ENCODE measurements at regions not wholly inside any gene's neighbourhood (a gene's known extent, or its start where the extent isn't known, plus 50 kb on each side); places are given as distances from the start of the nearest gene placed in this dataset.

DNA sequence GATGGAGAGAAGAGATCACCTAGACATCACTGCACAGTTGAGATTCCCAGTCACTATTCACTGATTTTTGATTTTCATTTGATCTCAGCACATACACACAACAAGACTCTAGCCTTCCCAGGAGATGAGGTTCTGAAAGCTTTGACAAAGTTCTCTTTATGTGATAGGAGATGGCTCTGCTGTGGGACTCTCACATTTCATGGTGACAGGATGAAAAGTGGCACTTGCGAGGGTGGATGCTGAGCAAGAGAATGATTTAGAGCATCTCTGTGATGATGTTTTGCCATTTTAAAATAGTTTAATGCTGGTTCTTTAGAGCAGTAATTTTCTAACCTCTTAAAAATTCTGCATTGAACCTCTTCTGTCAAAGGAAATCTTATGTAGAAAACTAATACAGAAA is 113.3 kb upstream of the CA10 start:
- POLR2A ChIA-PET = no interaction called here
- Histone ChIP-seq H3K27ac (ENCODE audit: low read length) (no peak overlapping the region), H3K4me3 (ENCODE audit: low read depth in 2 of 2, low read length in 2 of 2) (no peak overlapping the region), H3K36me3 (ENCODE audit: control insufficient read depth, insufficient read depth, low read length) (no peaks in the 10 kb centered on the region), H3K4me1 (ENCODE audit: control insufficient read depth, insufficient read depth, low read length) (no peaks in the 10 kb centered on the region), H3K27me3 (ENCODE audit: control insufficient read depth, insufficient read depth, low read length) (no peaks in the 10 kb centered on the region), H3K9me3 (ENCODE audit: control insufficient read depth, insufficient read depth, low read depth, low read length) (no peaks in the 10 kb centered on the region)
- BruUV-seq (replicated peaks) = no TSS peak
- TF ChIP-seq, protein P1, sequence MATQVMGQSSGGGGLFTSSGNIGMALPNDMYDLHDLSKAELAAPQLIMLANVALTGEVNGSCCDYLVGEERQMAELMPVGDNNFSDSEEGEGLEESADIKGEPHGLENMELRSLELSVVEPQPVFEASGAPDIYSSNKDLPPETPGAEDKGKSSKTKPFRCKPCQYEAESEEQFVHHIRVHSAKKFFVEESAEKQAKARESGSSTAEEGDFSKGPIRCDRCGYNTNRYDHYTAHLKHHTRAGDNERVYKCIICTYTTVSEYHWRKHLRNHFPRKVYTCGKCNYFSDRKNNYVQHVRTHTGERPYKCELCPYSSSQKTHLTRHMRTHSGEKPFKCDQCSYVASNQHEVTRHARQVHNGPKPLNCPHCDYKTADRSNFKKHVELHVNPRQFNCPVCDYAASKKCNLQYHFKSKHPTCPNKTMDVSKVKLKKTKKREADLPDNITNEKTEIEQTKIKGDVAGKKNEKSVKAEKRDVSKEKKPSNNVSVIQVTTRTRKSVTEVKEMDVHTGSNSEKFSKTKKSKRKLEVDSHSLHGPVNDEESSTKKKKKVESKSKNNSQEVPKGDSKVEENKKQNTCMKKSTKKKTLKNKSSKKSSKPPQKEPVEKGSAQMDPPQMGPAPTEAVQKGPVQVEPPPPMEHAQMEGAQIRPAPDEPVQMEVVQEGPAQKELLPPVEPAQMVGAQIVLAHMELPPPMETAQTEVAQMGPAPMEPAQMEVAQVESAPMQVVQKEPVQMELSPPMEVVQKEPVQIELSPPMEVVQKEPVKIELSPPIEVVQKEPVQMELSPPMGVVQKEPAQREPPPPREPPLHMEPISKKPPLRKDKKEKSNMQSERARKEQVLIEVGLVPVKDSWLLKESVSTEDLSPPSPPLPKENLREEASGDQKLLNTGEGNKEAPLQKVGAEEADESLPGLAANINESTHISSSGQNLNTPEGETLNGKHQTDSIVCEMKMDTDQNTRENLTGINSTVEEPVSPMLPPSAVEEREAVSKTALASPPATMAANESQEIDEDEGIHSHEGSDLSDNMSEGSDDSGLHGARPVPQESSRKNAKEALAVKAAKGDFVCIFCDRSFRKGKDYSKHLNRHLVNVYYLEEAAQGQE (IDR thresholded peaks at IDR 0.05; ENCODE audit: insufficient read depth in 1 of 2, low read depth in 2 of 2, low read length in 1 of 2) = no peak
- no peak for TF ChIP-seq SIN3A (IDR thresholded peaks at IDR 0.05; ENCODE audit: borderline replicate concordance, insufficient read depth, low read depth, low read length)
- no peak for TF ChIP-seq TCF7L2 (IDR thresholded peaks at IDR 0.05; ENCODE audit: low read depth, low read length)
- TF ChIP-seq POLR2AphosphoS5 (IDR thresholded peaks at IDR 0.05; ENCODE audit: low read depth, low read length) = no peak
- TF ChIP-seq, protein P2, sequence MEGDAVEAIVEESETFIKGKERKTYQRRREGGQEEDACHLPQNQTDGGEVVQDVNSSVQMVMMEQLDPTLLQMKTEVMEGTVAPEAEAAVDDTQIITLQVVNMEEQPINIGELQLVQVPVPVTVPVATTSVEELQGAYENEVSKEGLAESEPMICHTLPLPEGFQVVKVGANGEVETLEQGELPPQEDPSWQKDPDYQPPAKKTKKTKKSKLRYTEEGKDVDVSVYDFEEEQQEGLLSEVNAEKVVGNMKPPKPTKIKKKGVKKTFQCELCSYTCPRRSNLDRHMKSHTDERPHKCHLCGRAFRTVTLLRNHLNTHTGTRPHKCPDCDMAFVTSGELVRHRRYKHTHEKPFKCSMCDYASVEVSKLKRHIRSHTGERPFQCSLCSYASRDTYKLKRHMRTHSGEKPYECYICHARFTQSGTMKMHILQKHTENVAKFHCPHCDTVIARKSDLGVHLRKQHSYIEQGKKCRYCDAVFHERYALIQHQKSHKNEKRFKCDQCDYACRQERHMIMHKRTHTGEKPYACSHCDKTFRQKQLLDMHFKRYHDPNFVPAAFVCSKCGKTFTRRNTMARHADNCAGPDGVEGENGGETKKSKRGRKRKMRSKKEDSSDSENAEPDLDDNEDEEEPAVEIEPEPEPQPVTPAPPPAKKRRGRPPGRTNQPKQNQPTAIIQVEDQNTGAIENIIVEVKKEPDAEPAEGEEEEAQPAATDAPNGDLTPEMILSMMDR (IDR thresholded peaks at IDR 0.05) = no peak
- intact Hi-C loops (cut with micrococcal nuclease; ENCODE audit: unreplicated experiment) = no loop called here
- ATAC-seq (no peak), DNase-seq (ENCODE audit: low read depth, low spot score) (no peak)
- CTCF ChIA-PET = no interaction called here
- in situ Hi-C loops (cut with HindIII; ENCODE audit: low pct_unique_long_range_greater_than_20kb, low sequenced_read_pairs) = no loop called here

DNA sequence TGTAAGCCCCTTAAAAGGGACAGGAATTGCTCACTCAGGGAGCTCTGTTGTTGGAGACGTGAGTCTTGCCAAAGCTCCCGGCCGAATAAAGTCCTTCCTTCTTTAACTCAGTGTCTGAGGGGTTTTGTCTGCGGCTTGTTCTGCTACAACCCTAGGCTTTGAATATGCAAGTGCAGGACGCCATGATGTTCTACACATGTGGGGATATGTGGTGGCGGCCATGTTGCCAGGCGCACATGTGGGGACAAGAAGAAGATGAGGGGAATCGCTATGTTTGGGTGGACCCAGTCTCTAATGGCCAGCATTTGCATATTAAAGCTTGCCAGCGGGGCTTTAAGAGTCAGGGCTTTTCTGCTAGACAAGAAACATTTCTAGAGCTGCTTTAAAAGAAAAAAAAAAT is 96.8 kb upstream of the CA10 start:
- intact Hi-C loops (cut with micrococcal nuclease; ENCODE audit: unreplicated experiment) = no loop called here
- Histone ChIP-seq H3K27ac (ENCODE audit: low read length) (no peak overlapping the region), H3K27me3 (ENCODE audit: control insufficient read depth, insufficient read depth, low read length) (no peaks in the 10 kb centered on the region), H3K4me1 (ENCODE audit: control insufficient read depth, insufficient read depth, low read length) (no peaks in the 10 kb centered on the region), H3K36me3 (ENCODE audit: control insufficient read depth, insufficient read depth, low read length) (no peaks in the 10 kb centered on the region), H3K4me3 (ENCODE audit: low read depth in 2 of 2, low read length in 2 of 2) (no peak overlapping the region), H3K9me3 (ENCODE audit: control insufficient read depth, insufficient read depth, low read depth, low read length) (no peaks in the 10 kb centered on the region)
- DNase-seq (ENCODE audit: low read depth, low spot score) (no peak), ATAC-seq (no peak)
- TF ChIP-seq SIN3A (IDR thresholded peaks at IDR 0.05; ENCODE audit: borderline replicate concordance, insufficient read depth, low read depth, low read length) (no peak), POLR2AphosphoS5 (IDR thresholded peaks at IDR 0.05; ENCODE audit: low read depth, low read length) (no peak), TCF7L2 (IDR thresholded peaks at IDR 0.05; ENCODE audit: low read depth, low read length) (no peak)
- TF ChIP-seq, protein P2 (IDR thresholded peaks at IDR 0.05) = no peak
- ChIA-PET POLR2A (no interaction called here), CTCF (no interaction called here)
- no TSS peak for BruUV-seq (replicated peaks)
- in situ Hi-C loops (cut with HindIII; ENCODE audit: low pct_unique_long_range_greater_than_20kb, low sequenced_read_pairs) = no loop called here

Data from Panc1 (cell line).